ENCODE measurements at regions not wholly inside any gene's neighbourhood (a gene's known extent, or its start where the extent isn't known, plus 50 kb on each side); places are given as distances from the start of the nearest gene placed in this dataset.

- no peak overlapping the region for H3K4me3 ChIP-seq (ENCODE audit: low read length)
- peaks cover 0 to 3% of the 10 kb centered on the region in 2 experiments for H3K27me3 ChIP-seq (ENCODE audit: control insufficient read depth in 1 of 2, insufficient read depth in 2 of 2, low read length in 2 of 2)
- no peaks in the 10 kb centered on the region for H3K36me3 Mint-ChIP-seq (ENCODE audit: low read depth)
- no peak overlapping the region for H3K27ac ChIP-seq (ENCODE audit: low read depth in 1 of 2, low read length in 2 of 2)
- H3K9me3 ChIP-seq (ENCODE audit: control insufficient read depth in 1 of 2, insufficient read depth in 1 of 2, low read length in 2 of 2) = peaks cover 0 to 17% of the 10 kb centered on the region in 2 experiments
- no peak overlapping the region for H3K4me3 Mint-ChIP-seq
- H3K27me3 Mint-ChIP-seq = peaks cover 4% of the 10 kb centered on the region
- no peaks in the 10 kb centered on the region for H3K4me1 ChIP-seq (ENCODE audit: insufficient read depth, low read length)
- H3K4me1 Mint-ChIP-seq (ENCODE audit: low read depth) = no peaks in the 10 kb centered on the region
- H3K36me3 ChIP-seq (ENCODE audit: insufficient read depth, low read length) = no peaks in the 10 kb centered on the region
- ChIA-PET CTCF (no interaction called here), POLR2A (no interaction called here)
- no peak overlapping the region for H3K27ac Mint-ChIP-seq
- no peak for TF ChIP-seq CTCF (IDR thresholded peaks at IDR 0.05)
- DNase-seq (no peak), ATAC-seq (ENCODE audit: poor library complexity) (no peak)
- intact Hi-C loops (cut with DNase I, micrococcal nuclease) = no loop called here
- no peaks in the 10 kb centered on the region for H3K9me3 Mint-ChIP-seq
These were observed 210.5 kb upstream of the SHH start for GRCh38 chr7:156022483-156023459.

GRCh38 chr7:156021471-156021870 lies 209.2 kb upstream of the SHH start:
- Mint-ChIP-seq H3K27me3 (peaks cover 4% of the 10 kb centered on the region), H3K27ac (no peak overlapping the region), H3K4me3 (no peak overlapping the region), H3K4me1 (ENCODE audit: low read depth) (no peaks in the 10 kb centered on the region), H3K36me3 (ENCODE audit: low read depth) (no peaks in the 10 kb centered on the region), H3K9me3 (no peaks in the 10 kb centered on the region)
- intact Hi-C loops (cut with DNase I, micrococcal nuclease) = no loop called here
- H3K9me3 ChIP-seq (ENCODE audit: control insufficient read depth in 1 of 2, insufficient read depth in 1 of 2, low read length in 2 of 2) = peaks cover 0 to 22% of the 10 kb centered on the region in 2 experiments
- DNase-seq = no peak
- CTCF ChIA-PET = no interaction called here
- no peaks in the 10 kb centered on the region for H3K36me3 ChIP-seq (ENCODE audit: insufficient read depth, low read length)
- no peak overlapping the region for H3K4me3 ChIP-seq (ENCODE audit: low read length)
- no peak for ATAC-seq (ENCODE audit: poor library complexity)
- TF ChIP-seq CTCF (IDR thresholded peaks at IDR 0.05) = no peak
- peaks cover 0 to 3% of the 10 kb centered on the region in 2 experiments for H3K27me3 ChIP-seq (ENCODE audit: control insufficient read depth in 1 of 2, insufficient read depth in 2 of 2, low read length in 2 of 2)
- no peak overlapping the region for H3K27ac ChIP-seq (ENCODE audit: low read depth in 1 of 2, low read length in 2 of 2)
- POLR2A ChIA-PET = no interaction called here
- no peaks in the 10 kb centered on the region for H3K4me1 ChIP-seq (ENCODE audit: insufficient read depth, low read length)

- Mint-ChIP-seq H3K4me3 (no peak overlapping the region), H3K9me3 (no peaks in the 10 kb centered on the region), H3K36me3 (ENCODE audit: low read depth) (no peaks in the 10 kb centered on the region), H3K27ac (no peak overlapping the region), H3K4me1 (ENCODE audit: low read depth) (no peaks in the 10 kb centered on the region), H3K27me3 (peaks cover 4% of the 10 kb centered on the region)
- no peaks in the 10 kb centered on the region for H3K4me1 ChIP-seq (ENCODE audit: insufficient read depth, low read length)
- H3K36me3 ChIP-seq (ENCODE audit: insufficient read depth, low read length) = no peaks in the 10 kb centered on the region
- no peak for ATAC-seq (ENCODE audit: poor library complexity)
- no peak for TF ChIP-seq CTCF (IDR thresholded peaks at IDR 0.05)
- H3K9me3 ChIP-seq (ENCODE audit: control insufficient read depth in 1 of 2, insufficient read depth in 1 of 2, low read length in 2 of 2) = peaks cover 0 to 22% of the 10 kb centered on the region in 2 experiments
- peaks cover 0 to 3% of the 10 kb centered on the region in 2 experiments for H3K27me3 ChIP-seq (ENCODE audit: control insufficient read depth in 1 of 2, insufficient read depth in 2 of 2, low read length in 2 of 2)
- POLR2A ChIA-PET = no interaction called here
- no peak overlapping the region for H3K27ac ChIP-seq (ENCODE audit: low read depth in 1 of 2, low read length in 2 of 2)
- DNase-seq = no peak
- intact Hi-C loops (cut with DNase I, micrococcal nuclease) = no loop called here
- no peak overlapping the region for H3K4me3 ChIP-seq (ENCODE audit: low read length)
- CTCF ChIA-PET = no interaction called here
These were observed 208.3 kb upstream of the SHH start for GRCh38 chr7:156020566-156020965.

Data from CD4-positive, alpha-beta T cell (primary cell).